HepG2 (cell line): ENCODE measurements at regions not wholly inside any gene's neighbourhood (a gene's known extent, or its start where the extent isn't known, plus 50 kb on each side); places are given as distances from the start of the nearest gene placed in this dataset.

ENCODE experiments used
- small RNA-seq, 3 experiments: library from RNA; depleted of rRNA; stranded (forward); fragments of <200 nt; gene quantifications; one replicate each; pipeline ENCODE3, GENCODE V24; 2012; ENCODE audit warnings: low read depth in 2 of 3, low replicate concordance in 1 of 3; ENCODE audit not compliant: insufficient read length in 3 of 3, insufficient read depth in 2 of 3

Small RNA genes lying in the stretch of these regions (small RNA-seq; reads per million reads assigned to genes)
- gene AC090049.2, result 0 reads per million in 3 experiments
- 0 reads per million in 3 experiments for gene RF02110
